GM18868 (cell line): ENCODE measurements at regions not wholly inside any gene's neighbourhood (a gene's known extent, or its start where the extent isn't known, plus 50 kb on each side); places are given as distances from the start of the nearest gene placed in this dataset.
"Not testable (repeated sequence)": the region's sequence is repeated elsewhere in the genome, so short reads cannot be mapped to it uniquely, and the experiment has no call there.

Source experiments
- ATAC-seq: cut with Tn5 transposase; IDR thresholded peaks from one replicate; pipeline ENCODE4 v1.9.1; 2021; ENCODE audit warnings: mild to moderate bottlenecking, moderate library complexity; ENCODE audit not compliant: unreplicated experiment

DNA sequence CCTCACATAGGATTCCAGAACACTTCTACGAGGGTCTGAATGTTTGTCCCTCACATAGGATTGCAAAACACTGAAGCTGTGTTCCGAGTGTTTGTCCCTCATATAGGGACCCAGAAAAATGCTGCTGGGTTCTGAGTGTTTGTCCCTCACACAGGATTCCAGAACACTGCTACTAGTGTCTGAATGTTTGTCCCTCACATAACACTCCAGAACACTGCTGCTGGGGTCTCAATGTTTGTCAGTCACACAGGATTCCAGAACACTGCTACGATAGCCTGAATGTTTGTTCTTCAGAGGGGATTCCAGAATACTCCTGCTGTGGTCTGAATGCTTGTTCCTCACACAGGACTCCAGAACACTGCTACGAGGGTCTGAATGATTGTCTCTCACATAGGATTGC is 218.7 kb downstream of the FOXD4L6 start:
- no peak for ATAC-seq

DNA sequence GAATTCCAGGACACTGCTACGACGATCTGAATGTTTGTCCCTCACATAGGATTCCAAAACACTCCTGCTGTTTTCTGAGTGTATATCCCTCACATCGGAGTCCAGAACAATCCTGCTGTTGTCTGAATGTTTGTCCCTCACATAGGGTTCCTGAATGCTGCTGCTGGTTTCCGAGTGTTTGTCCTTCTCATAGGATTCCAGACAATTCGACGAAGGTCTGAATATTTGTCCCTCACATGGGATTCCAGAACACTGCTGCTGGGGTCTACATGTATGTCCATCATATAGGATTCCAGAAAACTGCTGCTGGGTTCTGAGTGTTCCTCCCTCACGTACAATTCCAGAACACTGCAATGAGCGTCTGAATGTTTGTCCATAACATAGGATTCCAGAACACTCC is 219.4 kb downstream of the FOXD4L6 start:
- ATAC-seq = not testable (repeated sequence)

DNA sequence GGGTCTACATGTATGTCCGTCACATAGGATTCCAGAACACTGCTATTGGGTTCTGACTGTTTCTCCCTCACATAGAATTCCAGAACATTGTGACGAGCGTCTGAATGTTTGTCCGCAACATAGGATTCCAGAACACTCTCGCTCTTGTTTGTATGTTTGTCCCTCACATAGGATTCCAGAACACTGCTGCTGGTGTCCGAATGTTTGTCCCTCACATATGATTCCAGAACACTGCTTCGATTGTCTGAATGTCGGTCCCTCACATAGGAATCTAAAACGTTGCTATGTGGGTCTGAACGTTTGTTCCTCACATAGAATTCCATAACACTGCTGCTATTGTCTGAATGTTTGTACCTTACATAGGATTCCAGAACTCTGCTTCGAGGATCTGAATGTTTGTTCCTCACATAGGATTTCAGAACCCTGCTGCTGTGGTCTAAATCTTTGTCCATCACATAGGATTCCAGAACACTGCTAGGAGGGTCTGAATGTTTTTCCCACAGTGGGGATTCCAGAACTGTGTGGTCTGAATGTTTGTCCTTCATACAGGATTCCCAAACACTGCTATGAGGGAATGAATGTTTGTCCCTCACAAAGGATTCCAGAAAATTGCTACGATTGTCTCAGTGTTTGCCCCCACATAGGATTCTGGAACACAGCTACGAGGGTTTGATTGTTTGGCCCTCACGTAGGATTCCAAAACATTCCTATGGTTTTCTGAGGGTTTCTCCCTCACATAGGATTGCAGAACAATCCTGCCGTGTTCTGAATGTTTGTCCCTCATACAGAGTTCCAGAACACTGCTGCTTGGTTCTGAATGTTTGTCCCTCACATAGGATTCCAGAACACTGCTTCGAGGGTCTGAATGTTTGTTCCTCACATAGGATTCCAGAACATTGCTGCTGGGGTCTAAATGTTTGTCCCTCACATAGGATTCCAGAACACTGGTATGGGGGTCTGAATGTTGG is 220.5 kb downstream of the FOXD4L6 start:
- no peak for ATAC-seq

DNA sequence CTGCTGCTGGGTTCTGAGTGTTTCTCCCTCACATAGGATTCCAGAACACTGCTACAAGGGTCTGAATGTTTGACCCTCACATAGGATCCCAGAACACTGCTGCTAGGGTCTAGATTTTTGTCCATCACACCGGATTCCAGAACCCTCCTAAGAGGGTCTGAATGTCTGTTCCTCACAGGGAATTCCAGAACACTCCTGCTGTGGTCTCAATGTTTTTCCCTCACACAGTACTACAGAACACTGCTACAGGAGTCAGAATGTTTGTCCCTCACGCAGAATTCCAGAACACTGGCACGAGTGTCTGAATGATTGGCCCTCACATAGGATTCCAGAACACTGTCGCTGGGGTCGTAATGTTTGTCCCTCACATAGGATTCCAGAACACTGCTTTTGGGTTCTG is 221.6 kb downstream of the FOXD4L6 start:
- not testable (repeated sequence) for ATAC-seq

DNA sequence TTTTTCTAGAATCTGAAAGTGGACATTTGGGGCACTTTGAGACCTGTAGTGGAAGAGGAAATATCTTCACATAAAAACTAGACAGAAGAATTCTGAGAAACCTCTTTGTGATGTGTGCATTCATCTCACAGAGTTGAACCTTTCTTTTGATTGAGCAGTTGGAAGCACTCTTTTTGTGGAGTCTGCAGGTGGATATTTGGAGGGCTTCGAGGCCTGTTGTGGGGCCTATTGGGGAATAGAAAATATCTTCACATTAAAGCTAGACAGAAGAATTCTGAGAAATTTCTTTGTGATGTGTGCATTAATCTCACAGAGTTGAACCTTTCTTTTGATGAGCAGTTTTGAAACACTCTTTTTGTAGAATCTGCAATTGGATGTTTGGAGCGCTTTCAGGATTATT is 236.2 kb downstream of the FOXD4L6 start:
- not testable (repeated sequence) for ATAC-seq

DNA sequence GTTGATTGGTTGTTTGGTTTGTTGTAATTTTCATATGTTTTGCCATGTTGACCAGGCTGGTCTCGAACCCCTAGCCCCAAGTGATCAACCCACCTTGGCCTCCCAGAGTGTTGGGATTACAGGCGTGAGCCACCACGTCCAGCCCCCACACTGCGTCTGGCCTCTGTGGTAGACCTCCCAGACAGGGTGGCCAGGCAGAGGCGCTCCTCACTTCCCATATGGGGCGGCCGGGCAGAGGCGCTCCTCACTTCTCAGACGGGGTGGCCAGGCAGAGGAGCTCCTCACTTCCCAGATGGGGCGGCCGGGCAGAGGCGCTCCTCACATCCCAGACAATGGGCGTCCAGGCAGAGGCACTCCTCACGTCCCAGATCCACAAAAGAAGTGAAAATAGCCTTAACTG is 242.6 kb downstream of the FOXD4L6 start:
- ATAC-seq = not testable (repeated sequence)

DNA sequence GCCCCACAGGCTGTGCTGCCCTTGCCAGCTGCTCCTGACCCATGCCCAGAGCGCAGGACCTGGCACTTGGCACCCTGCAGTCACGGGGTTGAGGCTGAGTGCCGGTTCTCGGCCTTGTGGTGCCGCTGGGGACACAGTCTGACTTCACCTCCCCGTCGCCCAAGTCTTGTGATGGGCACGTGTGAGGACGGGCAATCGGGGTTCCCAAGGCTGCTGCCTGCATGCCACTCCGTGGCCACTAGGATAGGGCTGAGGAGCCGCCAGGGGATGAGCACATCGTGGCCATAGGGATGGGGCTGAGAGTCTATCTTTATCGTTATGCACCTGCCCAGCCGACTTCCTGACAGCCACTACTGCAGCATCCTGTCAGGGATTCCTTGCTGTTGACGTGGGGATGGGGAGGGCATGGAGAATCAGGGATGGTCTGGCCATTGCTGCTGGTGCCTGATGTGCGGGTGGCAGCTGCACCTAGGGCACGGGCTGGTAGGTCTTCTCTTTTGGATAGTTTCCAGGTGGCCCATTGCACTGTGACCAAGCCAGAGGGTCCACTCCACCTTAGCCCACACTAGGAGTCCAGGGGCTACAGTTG is 243.5 kb downstream of the FOXD4L6 start:
- ATAC-seq = not testable (repeated sequence)

DNA sequence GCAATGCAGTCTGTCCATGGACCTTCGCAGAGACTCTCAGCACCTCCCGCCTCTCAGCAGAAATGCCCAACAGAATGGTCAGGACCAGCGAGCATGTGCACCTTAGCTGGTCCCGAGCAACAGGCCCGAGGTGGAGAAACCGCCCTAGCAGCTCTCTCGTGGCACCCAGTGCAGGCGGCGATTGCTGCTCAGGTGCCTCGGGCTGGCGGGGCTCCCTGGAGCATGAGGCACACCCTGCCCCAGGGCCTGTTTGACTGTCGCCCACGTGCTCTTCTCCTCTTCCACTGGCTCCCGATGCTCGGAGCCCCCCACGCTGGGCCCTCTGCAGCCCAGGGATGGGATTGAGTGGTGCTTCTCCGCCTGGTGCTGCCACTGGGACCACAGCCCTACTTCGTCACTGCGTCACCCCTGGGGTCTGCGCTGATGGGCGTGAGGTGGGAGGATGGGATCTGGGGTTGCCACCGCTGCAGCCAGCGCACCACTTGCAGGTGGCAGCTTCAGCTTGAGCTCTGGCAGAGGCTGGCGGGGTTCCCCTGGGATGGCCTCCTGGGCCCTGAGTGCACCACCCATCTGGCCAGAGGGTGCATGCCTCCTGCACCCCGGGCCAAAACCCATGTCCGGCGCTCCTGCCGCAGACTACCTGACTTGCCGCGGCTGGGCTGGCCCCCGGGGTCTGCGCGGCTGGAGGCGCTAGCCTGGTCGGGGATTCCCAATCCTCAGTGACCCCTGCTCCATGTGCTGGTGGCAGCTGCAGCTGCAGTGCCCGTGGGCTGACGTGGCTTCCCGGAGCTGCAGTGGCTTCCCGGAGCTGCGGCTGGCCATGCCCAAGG is 244.2 kb downstream of the FOXD4L6 start:
- no peak for ATAC-seq

DNA sequence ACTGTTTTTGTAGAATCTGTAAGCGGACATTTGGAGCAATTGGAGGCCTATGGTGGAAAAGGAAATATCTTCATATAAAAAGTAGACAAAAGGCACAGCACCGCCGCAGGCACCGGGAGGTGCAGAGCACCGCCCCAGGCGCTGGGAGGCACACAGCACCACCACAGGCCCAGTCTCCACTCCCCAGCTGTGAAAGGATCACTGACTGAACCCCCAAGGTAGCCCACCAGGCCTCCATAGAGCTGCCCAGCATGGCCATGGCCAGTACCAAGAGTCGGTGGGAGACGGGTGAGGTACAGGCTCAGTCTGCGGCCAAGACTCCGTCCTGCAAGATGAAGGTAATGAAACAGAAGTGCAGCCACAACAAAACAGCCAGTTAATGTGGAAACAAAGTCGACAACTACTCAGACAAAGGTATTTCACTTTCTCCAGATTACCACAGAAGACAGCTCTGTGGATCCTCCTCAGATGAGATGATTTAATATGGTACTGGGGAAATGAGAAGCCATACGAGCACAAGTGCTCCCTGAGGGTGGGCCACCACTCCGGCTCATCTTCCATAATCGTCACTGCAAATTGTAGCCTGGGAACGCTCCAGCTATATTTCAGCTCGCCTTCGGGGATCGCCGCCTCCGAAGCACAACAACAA is 244.9 kb downstream of the FOXD4L6 start:
- not testable (repeated sequence) for ATAC-seq

DNA sequence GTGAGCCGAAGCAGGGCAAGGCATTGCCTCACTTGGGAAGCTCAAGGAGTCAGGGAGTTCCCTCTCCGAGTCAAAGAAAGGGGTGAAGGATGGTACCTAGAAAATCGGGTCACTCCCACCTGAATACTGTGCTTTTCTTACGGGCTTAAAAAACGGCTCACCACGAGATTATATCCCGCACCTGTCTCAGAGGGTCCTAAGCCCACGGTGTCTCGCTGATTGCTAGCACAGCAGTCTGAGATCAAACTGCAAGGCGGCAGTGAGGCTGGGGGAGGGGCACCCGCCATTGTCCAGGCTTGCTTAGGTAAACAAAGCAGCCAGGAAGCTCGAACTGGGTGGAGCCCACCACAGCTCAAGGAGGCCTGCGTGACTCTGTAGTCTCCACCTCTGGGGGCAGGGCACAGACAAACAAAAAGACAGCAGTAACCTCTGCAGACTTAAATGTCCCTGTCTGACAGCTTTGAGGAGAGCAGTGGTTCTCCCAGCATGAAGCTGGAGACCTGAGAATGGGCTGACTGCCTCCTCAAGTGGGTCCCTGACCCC is 254.7 kb downstream of the FOXD4L6 start:
- ATAC-seq = not testable (repeated sequence)

DNA sequence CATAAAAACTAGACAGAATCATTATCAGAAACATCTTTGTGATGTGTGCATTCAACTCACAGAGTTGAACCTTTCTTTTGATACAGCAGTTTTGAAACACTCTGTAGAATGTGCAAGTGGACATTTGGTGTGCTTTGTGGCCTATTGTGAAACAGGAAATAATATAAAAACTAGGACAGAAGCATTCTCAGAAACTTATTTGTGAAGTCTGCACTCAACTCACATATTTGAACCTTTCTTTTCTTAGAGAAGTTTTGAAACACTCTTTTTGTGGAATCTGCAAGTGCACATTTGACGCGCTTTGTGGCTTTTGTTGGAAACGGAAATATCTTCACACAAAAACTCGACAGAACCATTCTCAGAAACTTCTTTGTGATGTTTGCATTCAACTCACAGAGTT is 260.0 kb downstream of the FOXD4L6 start:
- ATAC-seq = not testable (repeated sequence)
